PFSK-1 (cell line): ENCODE measurements at regions not wholly inside any gene's neighbourhood (a gene's known extent, or its start where the extent isn't known, plus 50 kb on each side); places are given as distances from the start of the nearest gene placed in this dataset.

ENCODE experiments used
- POLR2AphosphoS5 ChIP-seq: IDR thresholded peaks from 2 replicates; pipeline ENCODE4 v1.6.1; 2012; ENCODE audit warnings: low read depth, mild to moderate bottlenecking, control low read depth, low read length, moderate library complexity
- REST ChIP-seq, 2 experiments: IDR thresholded peaks; 2 replicates each; pipeline versions ENCODE4 v1.6.1 to v1.8.0; 2011 to 2012; ENCODE audit warnings: low read depth in 2 of 2, low read length in 2 of 2, control low read depth in 1 of 2, inconsistent platforms in 1 of 2, mild to moderate bottlenecking in 1 of 2, moderate library complexity in 1 of 2; ENCODE audit not compliant: insufficient read depth in 1 of 2

DNA sequence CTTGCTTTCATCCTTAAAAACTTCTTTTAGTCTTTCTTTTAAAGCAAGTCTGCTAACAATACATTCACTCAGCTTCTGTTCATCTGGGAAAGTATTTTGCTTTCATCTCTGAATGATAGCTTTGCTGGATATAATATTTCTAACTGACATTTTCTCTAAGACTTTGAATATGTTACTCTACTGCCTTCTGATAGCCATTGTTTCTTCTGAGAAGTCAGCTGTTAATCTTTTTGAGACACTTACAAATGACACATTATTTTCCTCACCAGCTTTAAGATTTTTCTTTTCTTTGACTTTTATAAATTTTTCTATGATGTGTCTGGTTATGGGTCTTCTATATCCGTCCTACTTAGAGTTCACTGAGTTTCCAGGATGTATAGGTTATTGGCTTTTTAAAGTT is 643.1 kb downstream of the KCNA4 start:
- no peak for TF ChIP-seq REST (IDR thresholded peaks at IDR 0.05; ENCODE audit: insufficient read depth in 1 of 2, low read depth in 2 of 2, low read length in 2 of 2)
- no peak for TF ChIP-seq POLR2AphosphoS5
